H1 (cell line): ENCODE measurements at regions not wholly inside any gene's neighbourhood (a gene's known extent, or its start where the extent isn't known, plus 50 kb on each side); places are given as distances from the start of the nearest gene placed in this dataset.

Experiments used
- ATF2 ChIP-seq: IDR thresholded peaks from 2 replicates; pipeline ENCODE4 v1.6.1; 2012; ENCODE audit warnings: low read length, inconsistent platforms
- CTCF ChIP-seq, 3 experiments: IDR thresholded peaks; 1 replicate in 2 of 3; 2 replicates in 1 of 3; pipeline versions ENCODE4 v1.5.1 to v1.6.1; 2011; ENCODE audit warnings: low read length in 3 of 3, mild to moderate bottlenecking in 3 of 3, inconsistent platforms in 2 of 3, low read depth in 1 of 3, moderate library complexity in 1 of 3; ENCODE audit not compliant: insufficient read depth in 1 of 3; ENCODE audit errors: control extremely low read depth in 1 of 3
- EP300 ChIP-seq, 2 experiments: IDR thresholded peaks; 1 replicate in 1 of 2; 2 replicates in 1 of 2; pipeline ENCODE4 v1.6.1; 2011 to 2012; ENCODE audit warnings: low read depth in 2 of 2, low read length in 2 of 2, mild to moderate bottlenecking in 2 of 2, borderline replicate concordance in 1 of 2, inconsistent platforms in 1 of 2, moderate library complexity in 1 of 2
- EZH2 ChIP-seq: fragments of 200-600 bp; sonication (generic); IDR thresholded peaks from 2 replicates; pipeline ENCODE4 v1.7.1; 2012; ENCODE audit warnings: low read depth, mild to moderate bottlenecking, moderate library complexity, low read length, inconsistent platforms; ENCODE audit not compliant: severe bottlenecking
- JUN ChIP-seq: IDR thresholded peaks from 2 replicates; pipeline ENCODE4 v1.6.1; 2011; ENCODE audit warnings: low read depth, mild to moderate bottlenecking, improper control_type of control experiment, low read length
- NRF1 ChIP-seq: IDR thresholded peaks from 2 replicates; pipeline ENCODE4 v1.6.1; 2011; ENCODE audit warnings: mild to moderate bottlenecking, low read depth, low read length, improper control_type of control experiment
- POLR2A ChIP-seq, 2 experiments: IDR thresholded peaks; 1 replicate in 1 of 2; 2 replicates in 1 of 2; pipeline ENCODE4 v1.6.1; 2011; ENCODE audit warnings: low read depth in 2 of 2, low read length in 2 of 2, mild to moderate bottlenecking in 2 of 2; ENCODE audit errors: control extremely low read depth in 1 of 2
- POLR2AphosphoS5 ChIP-seq: IDR thresholded peaks from 2 replicates; pipeline ENCODE4 v1.6.1; 2011; ENCODE audit warnings: low read depth, low read length
- RAD21 ChIP-seq, 2 experiments: IDR thresholded peaks in 1 of 2; conservative IDR thresholded peaks in 1 of 2; 2 replicates each; pipeline ENCODE4 v1.6.1; 2011; ENCODE audit warnings: low read depth in 2 of 2, low read length in 2 of 2, improper control_type of control experiment in 1 of 2, inconsistent platforms in 1 of 2, mild to moderate bottlenecking in 1 of 2, moderate library complexity in 1 of 2
- RXRA ChIP-seq: IDR thresholded peaks from 2 replicates; pipeline ENCODE4 v1.6.1; 2011; ENCODE audit warnings: low read depth, mild to moderate bottlenecking, low read length, moderate library complexity; ENCODE audit not compliant: insufficient read depth
- SAP30 ChIP-seq: fragments of 300-600 bp; sonication (generic); IDR thresholded peaks from 2 replicates; pipeline ENCODE4 v1.7.1; 2012; ENCODE audit warnings: low read length, moderate library complexity, mild to moderate bottlenecking, inconsistent platforms; ENCODE audit not compliant: insufficient read depth, insufficient replicate concordance
- SIN3A ChIP-seq, 2 experiments: IDR thresholded peaks in 1 of 2; conservative IDR thresholded peaks in 1 of 2; 2 replicates each; pipeline ENCODE4 v1.6.1; 2011 to 2012; ENCODE audit warnings: low read length in 2 of 2, improper control_type of control experiment in 1 of 2, low read depth in 1 of 2, mild to moderate bottlenecking in 1 of 2
- TAF7 ChIP-seq: optimal IDR thresholded peaks from 2 replicates; pipeline ENCODE3; 2011; ENCODE audit warnings: low read depth, mild to moderate bottlenecking, inconsistent platforms, low read length, moderate library complexity, borderline replicate concordance
- YY1 ChIP-seq: IDR thresholded peaks from 2 replicates; pipeline ENCODE4 v1.6.1; 2011; ENCODE audit warnings: low read depth, mild to moderate bottlenecking, low read length

- TF ChIP-seq NRF1 (no peak), CTCF (IDR thresholded peaks at IDR 0.05; ENCODE audit: control extremely low read depth in 1 of 3, insufficient read depth in 1 of 3, low read depth in 1 of 3, low read length in 3 of 3) (no peak), EZH2 (no peak), TAF7 (no peak), RAD21 (IDR thresholded peaks at IDR 0.05 in 1 of 2, conservative IDR thresholded peaks at IDR 0.05 in 1 of 2; ENCODE audit: low read depth in 2 of 2, low read length in 2 of 2) (no peak), EP300 (IDR thresholded peaks at IDR 0.05; ENCODE audit: borderline replicate concordance in 1 of 2, low read depth in 2 of 2, low read length in 2 of 2) (no peak), YY1 (no peak), POLR2AphosphoS5 (no peak), POLR2A (IDR thresholded peaks at IDR 0.05; ENCODE audit: control extremely low read depth in 1 of 2, low read depth in 2 of 2, low read length in 2 of 2) (no peak), SAP30 (no peak), SIN3A (conservative IDR thresholded peaks at IDR 0.05 in 1 of 2, IDR thresholded peaks at IDR 0.05 in 1 of 2; ENCODE audit: low read depth in 1 of 2, low read length in 2 of 2) (no peak), RXRA (no peak), JUN (no peak), ATF2 (no peak)
These were observed 71.8 kb upstream of the NPAS1 start for GRCh38 chr19:46947866-46948265.
